ENCODE measurements at regions not wholly inside any gene's neighbourhood (a gene's known extent, or its start where the extent isn't known, plus 50 kb on each side); places are given as distances from the start of the nearest gene placed in this dataset.

GRCh38 chr4:26220696-26221095, 100.1 kb upstream of the RBPJ start:
- Histone ChIP-seq H3K36me3 (ENCODE audit: control insufficient read depth, insufficient read depth, low read length) (no peaks in the 10 kb centered on the region), H3K27me3 (ENCODE audit: control insufficient read depth, insufficient read depth, low read length) (no peaks in the 10 kb centered on the region; the same call in 1 of the 2 replicates), H3K4me3 (ENCODE audit: low read depth, low read length) (no peak overlapping the region)
- ChIA-PET CTCF (no interaction called here), POLR2A (no interaction called here)
- DNase-seq (ENCODE audit: low read depth) = no peak
- no peak for TF ChIP-seq CTCF (IDR thresholded peaks at IDR 0.05; ENCODE audit: insufficient read depth, low read depth, low read length)

GRCh38 chr4:26223155-26223554, 97.7 kb upstream of the RBPJ start:
- Histone ChIP-seq H3K27me3 (ENCODE audit: control insufficient read depth, insufficient read depth, low read length) (no peaks in the 10 kb centered on the region), H3K36me3 (ENCODE audit: control insufficient read depth, insufficient read depth, low read length) (no peaks in the 10 kb centered on the region), H3K4me3 (ENCODE audit: low read depth, low read length) (no peak overlapping the region)
- ChIA-PET POLR2A (no interaction called here), CTCF (no interaction called here)
- TF ChIP-seq CTCF (IDR thresholded peaks at IDR 0.05; ENCODE audit: insufficient read depth, low read depth, low read length) = no peak
- no peak for DNase-seq (ENCODE audit: low read depth)

GRCh38 chr4:26226629-26227376, 94.0 kb upstream of the RBPJ start:
- Histone ChIP-seq H3K27me3 (ENCODE audit: control insufficient read depth, insufficient read depth, low read length) (no peaks in the 10 kb centered on the region), H3K4me3 (ENCODE audit: low read depth, low read length) (no peak overlapping the region), H3K36me3 (ENCODE audit: control insufficient read depth, insufficient read depth, low read length) (no peaks in the 10 kb centered on the region)
- no peak for TF ChIP-seq CTCF (IDR thresholded peaks at IDR 0.05; ENCODE audit: insufficient read depth, low read depth, low read length)
- DNase-seq (ENCODE audit: low read depth) = no peak
- POLR2A ChIA-PET = no interaction called here
- CTCF ChIA-PET = no interaction called here

- ChIA-PET CTCF (no interaction called here), POLR2A (no interaction called here)
- no peak for DNase-seq (ENCODE audit: low read depth)
- no peak for TF ChIP-seq CTCF (IDR thresholded peaks at IDR 0.05; ENCODE audit: insufficient read depth, low read depth, low read length)
- no peaks in the 10 kb centered on the region for H3K36me3 ChIP-seq (ENCODE audit: control insufficient read depth, insufficient read depth, low read length)
- no peaks in the 10 kb centered on the region for H3K27me3 ChIP-seq (ENCODE audit: control insufficient read depth, insufficient read depth, low read length)
- H3K4me3 ChIP-seq (ENCODE audit: low read depth, low read length) = no peak overlapping the region
Measured at GRCh38 chr4:26227601-26228229, 93.1 kb upstream of the RBPJ start.

GRCh38 chr4:26228883-26229282, 91.9 kb upstream of the RBPJ start:
- Histone ChIP-seq H3K36me3 (ENCODE audit: control insufficient read depth, insufficient read depth, low read length) (no peaks in the 10 kb centered on the region), H3K4me3 (ENCODE audit: low read depth, low read length) (no peak overlapping the region), H3K27me3 (ENCODE audit: control insufficient read depth, insufficient read depth, low read length) (no peaks in the 10 kb centered on the region)
- CTCF ChIA-PET = interaction anchor here (0.7 kb wide), 1 partner anchor 148 kb away, joined by 3 read pairs; no protein-coding TSS in a partner anchor
- POLR2A ChIA-PET = no interaction called here
- DNase-seq (ENCODE audit: low read depth) = no peak
- TF ChIP-seq CTCF (IDR thresholded peaks at IDR 0.05; ENCODE audit: insufficient read depth, low read depth, low read length) = no peak
